ENCODE measurements at regions not wholly inside any gene's neighbourhood (a gene's known extent, or its start where the extent isn't known, plus 50 kb on each side); places are given as distances from the start of the nearest gene placed in this dataset.

DNA sequence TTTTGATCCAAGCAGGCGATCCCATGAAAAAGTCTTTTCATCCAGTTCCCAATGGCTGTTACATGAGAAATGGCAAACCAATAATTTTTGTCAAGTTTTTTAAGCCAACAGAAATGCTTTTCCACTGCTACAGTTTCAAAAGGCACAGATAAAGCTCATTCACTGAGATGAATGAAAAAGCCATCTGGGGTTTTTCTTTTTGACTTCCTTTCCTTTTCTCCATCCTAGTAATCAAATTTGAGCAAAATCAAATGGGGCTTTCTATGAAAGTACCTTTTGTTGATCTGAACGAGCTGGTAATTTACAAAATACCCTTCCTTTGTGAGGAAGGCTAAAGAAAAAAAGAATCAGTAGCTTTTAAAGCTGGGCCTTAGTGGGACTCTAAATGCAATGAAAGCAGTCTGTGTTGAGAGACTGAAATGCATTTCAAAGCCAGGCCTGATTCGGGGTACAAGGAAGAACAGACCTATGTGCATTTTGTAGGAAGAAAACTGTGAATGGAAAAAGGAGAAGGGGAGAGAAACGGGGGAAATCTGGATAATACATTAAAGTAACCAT lies 185.2 kb upstream of the DNAJC19 start:
- ATAC-seq (no peak), DNase-seq (ENCODE audit: low spot score in 2 of 2) (no peak)
- Mint-ChIP-seq H3K9me3 (peaks cover 5% of the 10 kb centered on the region), H3K4me3 (no peak overlapping the region), H3K4me1 (no peaks in the 10 kb centered on the region), H3K36me3 (no peaks in the 10 kb centered on the region), H3K27ac (no peak overlapping the region)

DNA sequence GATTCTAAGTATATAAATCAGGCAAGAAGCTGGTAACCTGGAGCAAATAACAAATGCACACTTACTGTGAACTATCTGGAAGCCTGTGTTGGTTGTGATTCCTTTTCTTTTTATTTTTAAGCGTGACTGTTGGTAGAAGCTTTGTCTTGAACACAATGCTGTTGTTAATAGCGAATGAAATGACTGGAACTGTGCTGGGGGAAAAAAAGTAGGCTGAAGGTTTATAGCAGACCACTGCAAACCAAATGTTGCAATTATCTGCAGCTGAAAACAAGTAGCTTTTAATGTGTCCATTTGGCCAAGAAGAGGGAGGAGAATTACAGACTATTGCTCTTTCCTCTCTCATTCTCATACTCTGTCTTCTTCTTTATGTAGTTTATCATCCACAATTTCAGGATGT lies 184.5 kb upstream of the DNAJC19 start:
- Mint-ChIP-seq H3K4me1 (no peaks in the 10 kb centered on the region), H3K4me3 (no peak overlapping the region), H3K36me3 (no peaks in the 10 kb centered on the region), H3K27ac (no peak overlapping the region), H3K9me3 (peaks cover 5% of the 10 kb centered on the region)
- no peak for ATAC-seq
- no peak for DNase-seq (ENCODE audit: low spot score in 2 of 2)

DNA sequence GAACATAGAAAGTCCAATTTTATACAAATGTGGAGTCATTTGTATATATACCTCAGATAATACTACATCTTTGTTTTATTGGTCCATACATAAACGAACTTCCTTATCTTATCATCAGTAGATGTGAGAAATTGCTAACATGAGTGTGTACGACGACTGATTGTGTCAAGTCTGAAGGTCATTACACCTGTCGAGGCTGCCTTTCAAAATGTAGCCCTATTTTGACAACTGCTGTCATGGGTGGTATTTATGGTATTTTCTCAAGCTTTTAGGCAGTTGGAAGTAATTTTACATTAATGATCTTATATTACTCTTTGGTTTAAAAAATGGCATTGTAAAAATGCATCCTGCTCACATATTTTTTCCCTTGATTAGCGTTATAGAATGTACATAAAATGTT lies 183.7 kb upstream of the DNAJC19 start:
- Mint-ChIP-seq H3K27ac (no peak overlapping the region), H3K4me1 (no peaks in the 10 kb centered on the region), H3K36me3 (no peaks in the 10 kb centered on the region), H3K9me3 (peaks cover 5% of the 10 kb centered on the region), H3K4me3 (no peak overlapping the region)
- ATAC-seq, result no peak
- DNase-seq (ENCODE audit: low spot score in 2 of 2), result no peak

DNA sequence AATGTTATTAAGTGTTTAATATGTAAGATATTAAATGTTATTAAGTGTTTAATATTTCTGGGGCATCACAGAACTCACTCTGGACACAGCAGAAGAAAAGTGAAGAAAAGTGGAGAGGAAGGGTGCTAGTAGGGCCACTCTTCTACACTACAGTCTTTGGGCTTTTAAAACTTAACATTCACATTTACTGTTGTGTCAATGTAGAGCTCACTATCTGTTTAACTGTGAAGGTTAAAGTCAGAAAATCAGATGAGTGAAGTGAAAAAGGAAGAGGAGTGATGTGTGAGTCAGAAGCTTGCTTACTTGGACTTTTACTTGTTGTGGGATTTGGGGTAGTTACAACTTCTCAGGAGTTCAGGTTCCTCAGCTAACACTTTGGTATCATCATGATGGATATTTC lies 145.3 kb upstream of the DNAJC19 start:
- H3K9me3 Mint-ChIP-seq, result peaks cover 23% of the 10 kb centered on the region
- no peak overlapping the region for H3K4me3 Mint-ChIP-seq
- H3K36me3 Mint-ChIP-seq, result no peaks in the 10 kb centered on the region
- H3K27ac Mint-ChIP-seq, result no peak overlapping the region
- DNase-seq (ENCODE audit: low spot score in 2 of 2) (no peak), ATAC-seq (no peak)
- no peaks in the 10 kb centered on the region for H3K4me1 Mint-ChIP-seq

DNA sequence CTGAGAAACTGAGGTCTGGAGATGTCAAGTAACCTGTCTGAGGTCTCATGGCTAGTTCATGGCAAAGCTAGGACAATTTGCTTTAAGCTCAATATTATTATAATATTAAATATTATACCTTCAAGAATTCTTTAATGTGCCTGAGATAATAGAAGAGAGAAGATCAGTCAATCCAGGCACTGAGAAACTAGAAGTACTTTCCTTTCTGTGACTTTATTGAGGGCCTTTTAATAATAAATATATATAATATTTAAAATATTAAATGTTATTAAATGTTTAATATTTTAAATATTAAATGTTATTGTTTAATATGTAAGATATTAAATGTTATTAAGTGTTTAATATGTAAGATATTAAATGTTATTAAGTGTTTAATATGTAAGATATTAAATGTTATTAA lies 144.3 kb upstream of the DNAJC19 start:
- Mint-ChIP-seq H3K4me1 (no peaks in the 10 kb centered on the region), H3K27ac (no peak overlapping the region), H3K36me3 (no peaks in the 10 kb centered on the region), H3K9me3 (peaks cover 19% of the 10 kb centered on the region), H3K4me3 (no peak overlapping the region)
- ATAC-seq, result no peak
- no peak for DNase-seq (ENCODE audit: low spot score in 2 of 2)

DNA sequence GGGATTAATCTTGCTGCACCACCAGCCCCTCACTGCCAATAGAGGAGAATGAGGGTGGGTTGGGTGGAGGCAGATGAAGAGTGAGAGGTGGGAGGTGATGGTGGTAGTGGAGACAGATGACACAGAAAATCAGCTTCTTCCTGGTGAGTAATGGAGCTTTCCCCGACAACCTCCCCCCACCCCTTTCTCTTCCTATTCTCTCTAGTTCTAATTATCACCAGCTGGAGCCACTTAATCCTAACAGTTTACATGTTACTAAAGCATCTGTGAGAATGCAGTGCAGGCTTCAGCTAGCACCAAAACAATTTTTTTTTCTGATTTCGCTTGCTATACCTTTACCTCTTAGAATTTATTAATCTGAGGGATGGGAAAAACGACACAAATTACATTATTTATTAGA lies 116.1 kb upstream of the DNAJC19 start:
- Mint-ChIP-seq H3K4me3 (no peak overlapping the region), H3K36me3 (no peaks in the 10 kb centered on the region), H3K9me3 (peaks cover 5% of the 10 kb centered on the region), H3K27ac (no peak overlapping the region), H3K4me1 (no peaks in the 10 kb centered on the region)
- DNase-seq (ENCODE audit: low spot score in 2 of 2) (no peak), ATAC-seq (no peak)

DNA sequence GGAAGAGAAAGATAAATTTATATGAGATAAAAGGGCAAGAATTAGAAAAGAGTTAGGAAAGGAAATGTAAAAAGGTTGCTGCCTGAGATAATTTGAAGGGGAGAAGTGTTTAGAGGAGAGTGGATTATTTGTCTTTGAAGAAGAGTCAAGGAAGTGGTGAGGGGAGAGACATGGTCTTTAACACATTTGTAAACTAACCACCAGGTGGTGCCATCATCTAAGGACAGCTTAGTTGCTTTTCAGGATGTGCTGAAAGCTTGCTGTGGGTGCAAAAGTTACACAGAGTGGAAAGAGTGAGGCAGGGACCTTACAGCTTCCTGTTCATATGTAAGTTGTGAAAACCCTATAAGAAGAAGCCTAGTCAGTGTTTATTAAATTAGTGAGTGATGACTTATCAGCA lies 114.1 kb upstream of the DNAJC19 start:
- Mint-ChIP-seq H3K4me1 (no peaks in the 10 kb centered on the region), H3K27ac (no peak overlapping the region), H3K4me3 (no peak overlapping the region), H3K9me3 (peaks cover 5% of the 10 kb centered on the region), H3K36me3 (no peaks in the 10 kb centered on the region)
- no peak for ATAC-seq
- DNase-seq (ENCODE audit: low spot score in 2 of 2), result no peak

DNA sequence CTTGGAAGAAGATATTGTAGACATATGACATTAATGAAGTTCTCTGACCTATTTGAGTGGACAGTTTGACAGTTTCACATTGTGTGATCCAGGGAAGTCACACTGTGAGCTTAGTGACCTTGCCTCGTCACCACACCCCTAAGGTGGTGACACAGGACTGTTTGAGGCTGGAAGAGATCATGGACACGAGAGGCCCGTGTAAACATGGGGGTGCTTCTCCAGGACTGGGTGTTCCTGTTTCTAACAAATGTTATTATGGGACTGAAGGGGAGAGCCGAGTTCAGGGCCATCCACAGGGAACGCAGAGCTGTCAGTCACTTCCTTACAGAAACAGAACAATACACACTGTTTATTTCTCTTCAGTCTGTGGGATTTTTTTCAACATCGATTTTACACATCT lies 96.5 kb upstream of the DNAJC19 start:
- no peaks in the 10 kb centered on the region for H3K36me3 Mint-ChIP-seq

DNA sequence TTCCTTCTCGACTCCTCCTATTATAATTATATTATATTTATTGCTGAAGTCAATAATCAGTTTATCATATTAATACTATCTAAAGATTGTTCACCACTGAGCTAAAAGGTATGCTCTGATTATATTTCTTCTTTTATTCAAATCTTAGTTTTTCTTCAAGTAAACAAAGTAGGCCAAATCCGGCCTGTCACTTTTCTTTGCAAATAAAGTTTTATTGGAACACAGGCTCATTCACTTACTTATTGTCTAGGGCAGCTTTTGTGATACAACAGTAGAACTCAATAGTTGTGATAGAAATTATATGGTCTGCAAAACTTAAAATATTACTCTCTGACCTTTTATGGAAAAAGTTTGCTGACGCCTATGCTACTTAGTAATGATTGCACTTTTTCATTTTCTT lies 92.4 kb upstream of the DNAJC19 start:
- Mint-ChIP-seq H3K27ac (no peak overlapping the region), H3K36me3 (no peaks in the 10 kb centered on the region), H3K9me3 (no peaks in the 10 kb centered on the region), H3K4me1 (no peaks in the 10 kb centered on the region), H3K4me3 (no peak overlapping the region)
- ATAC-seq (no peak), DNase-seq (ENCODE audit: low spot score in 2 of 2) (no peak)

More for the DNA sequence above, 96.5 kb upstream of the DNAJC19 start:
- H3K4me1 Mint-ChIP-seq, result no peaks in the 10 kb centered on the region
- no peak overlapping the region for H3K27ac Mint-ChIP-seq
- H3K4me3 Mint-ChIP-seq, result no peak overlapping the region
- no peak for ATAC-seq
- DNase-seq (ENCODE audit: low spot score in 2 of 2), result no peak
- no peaks in the 10 kb centered on the region for H3K9me3 Mint-ChIP-seq

DNA sequence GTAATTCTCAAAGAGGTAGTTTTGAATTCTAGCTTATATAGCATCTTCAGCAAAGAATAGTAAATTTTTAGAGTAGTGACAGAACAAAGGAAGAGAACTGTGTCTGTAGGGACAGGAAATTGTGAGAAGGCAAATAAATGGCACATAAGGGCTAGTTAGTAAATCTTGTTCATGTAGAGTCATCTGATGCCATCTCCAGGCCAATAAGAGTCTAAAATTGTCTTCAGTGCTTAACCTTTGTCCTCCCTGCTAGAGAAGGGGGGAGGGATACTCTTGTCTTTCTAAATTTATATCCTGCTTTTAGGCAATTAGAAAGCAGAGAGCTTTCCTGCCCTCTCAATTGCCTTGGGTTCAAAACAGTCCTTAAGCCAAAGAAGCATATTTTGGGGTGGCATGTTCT lies 87.0 kb upstream of the DNAJC19 start:
- no peak overlapping the region for H3K27ac Mint-ChIP-seq
- no peak for DNase-seq (ENCODE audit: low spot score in 2 of 2)
- no peak for ATAC-seq
- H3K4me3 Mint-ChIP-seq, result no peak overlapping the region
- H3K36me3 Mint-ChIP-seq, result no peaks in the 10 kb centered on the region
- H3K9me3 Mint-ChIP-seq, result peaks cover 14% of the 10 kb centered on the region
- no peaks in the 10 kb centered on the region for H3K4me1 Mint-ChIP-seq

DNA sequence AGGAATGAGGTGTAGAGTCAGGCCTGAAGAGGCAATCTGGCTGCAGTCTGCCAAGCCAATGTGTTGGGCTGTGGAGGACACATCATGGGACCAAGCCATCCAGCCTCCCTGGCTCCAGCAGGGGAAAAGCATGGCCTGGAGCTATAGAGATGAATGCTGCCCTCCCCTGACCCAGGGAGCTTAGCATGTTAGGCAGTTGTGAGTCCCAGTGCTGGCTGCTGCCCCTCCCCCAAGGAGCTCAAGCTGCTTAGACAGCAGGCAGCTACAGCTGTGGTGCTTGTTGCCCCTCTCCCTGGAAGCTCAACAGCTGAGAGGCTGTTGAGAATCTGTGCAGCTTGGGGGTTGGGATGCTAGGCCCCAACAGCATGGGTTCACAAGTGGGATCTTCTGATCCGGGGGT lies 85.6 kb upstream of the DNAJC19 start:
- Mint-ChIP-seq H3K4me3 (no peak overlapping the region), H3K4me1 (no peaks in the 10 kb centered on the region), H3K36me3 (no peaks in the 10 kb centered on the region), H3K9me3 (peaks cover 14% of the 10 kb centered on the region), H3K27ac (no peak overlapping the region)
- ATAC-seq (no peak), DNase-seq (ENCODE audit: low spot score in 2 of 2) (no peak)

DNA sequence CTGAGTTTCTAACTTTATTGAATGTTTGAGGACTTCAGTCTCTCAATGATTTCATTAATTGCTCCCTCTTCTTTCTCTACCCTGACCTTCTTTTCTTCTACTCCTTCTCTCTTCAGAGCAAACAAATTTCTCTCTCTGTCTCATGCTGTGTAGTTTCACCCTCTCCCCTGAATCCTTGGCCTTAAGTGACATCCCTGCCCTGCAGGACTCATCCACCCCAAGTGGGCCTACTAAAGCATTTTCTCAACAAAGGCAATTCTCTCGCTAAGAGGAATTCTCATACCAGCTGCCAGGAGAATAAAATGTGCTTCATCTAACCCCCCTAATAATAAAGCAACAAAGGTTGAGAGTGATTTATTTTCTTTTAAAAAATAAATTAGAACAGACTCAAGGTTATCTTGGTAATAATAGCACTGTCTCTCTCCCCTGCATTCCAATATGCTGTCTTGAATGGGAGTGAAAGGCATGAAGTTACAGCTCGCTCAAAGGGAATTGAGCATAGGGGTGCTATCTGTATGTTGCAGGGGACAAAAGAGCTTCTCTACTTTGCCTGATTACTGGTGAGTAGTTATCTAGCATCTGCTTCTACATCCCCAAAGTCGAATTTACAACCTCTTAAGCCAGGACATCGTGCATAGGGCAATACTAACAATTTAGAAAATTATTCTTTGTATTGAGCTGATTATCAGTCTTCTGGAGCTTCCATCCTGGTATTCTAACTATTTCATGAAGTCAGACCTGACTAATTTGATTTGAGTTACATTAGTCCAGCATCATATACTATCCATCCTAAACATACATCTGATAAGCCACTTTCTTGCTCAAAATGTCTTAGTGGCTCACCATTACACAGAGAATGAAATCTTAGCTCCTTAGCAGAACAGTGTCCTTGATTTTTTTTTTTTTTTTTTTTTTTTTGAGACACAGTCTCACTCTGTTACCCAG lies 76.9 kb upstream of the DNAJC19 start:
- Mint-ChIP-seq H3K36me3 (no peaks in the 10 kb centered on the region), H3K4me1 (no peaks in the 10 kb centered on the region), H3K9me3 (no peaks in the 10 kb centered on the region), H3K27ac (no peak overlapping the region), H3K4me3 (no peak overlapping the region)
- DNase-seq (ENCODE audit: low spot score in 2 of 2) (no peak), ATAC-seq (no peak)

DNA sequence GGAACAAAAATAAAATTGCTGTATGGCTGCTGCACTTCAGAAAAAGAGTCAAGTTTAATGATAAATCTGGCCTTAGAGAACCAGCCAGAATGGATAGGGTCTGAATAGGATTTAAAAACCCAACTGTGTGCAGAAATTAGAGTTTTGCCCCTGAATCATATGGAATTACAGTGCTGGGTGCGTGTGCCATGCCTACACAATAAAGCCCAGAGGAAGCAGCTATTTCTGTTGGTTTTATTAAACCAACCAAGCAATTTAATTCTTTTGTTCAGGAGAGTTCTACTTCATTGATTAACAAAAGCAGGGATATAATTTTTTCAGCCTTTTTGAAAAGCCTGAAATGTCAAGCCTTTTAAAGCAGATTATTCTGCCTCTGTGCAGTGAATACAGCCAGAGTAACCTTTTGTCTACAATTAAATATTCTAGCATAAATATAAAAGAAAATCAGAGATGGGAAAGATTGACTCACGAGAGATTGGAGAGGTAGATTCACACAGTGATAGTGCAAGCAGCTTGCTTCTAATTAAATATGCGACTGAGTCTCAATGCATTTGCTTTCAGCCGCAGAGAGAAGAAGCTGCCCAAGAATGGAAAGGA lies 66.7 kb upstream of the DNAJC19 start:
- H3K27ac Mint-ChIP-seq, result no peak overlapping the region
- H3K4me1 Mint-ChIP-seq, result no peaks in the 10 kb centered on the region
- H3K9me3 Mint-ChIP-seq, result no peaks in the 10 kb centered on the region
- H3K36me3 Mint-ChIP-seq, result no peaks in the 10 kb centered on the region
- no peak overlapping the region for H3K4me3 Mint-ChIP-seq
- DNase-seq (ENCODE audit: low spot score in 2 of 2) (no peak), ATAC-seq (no peak)

DNA sequence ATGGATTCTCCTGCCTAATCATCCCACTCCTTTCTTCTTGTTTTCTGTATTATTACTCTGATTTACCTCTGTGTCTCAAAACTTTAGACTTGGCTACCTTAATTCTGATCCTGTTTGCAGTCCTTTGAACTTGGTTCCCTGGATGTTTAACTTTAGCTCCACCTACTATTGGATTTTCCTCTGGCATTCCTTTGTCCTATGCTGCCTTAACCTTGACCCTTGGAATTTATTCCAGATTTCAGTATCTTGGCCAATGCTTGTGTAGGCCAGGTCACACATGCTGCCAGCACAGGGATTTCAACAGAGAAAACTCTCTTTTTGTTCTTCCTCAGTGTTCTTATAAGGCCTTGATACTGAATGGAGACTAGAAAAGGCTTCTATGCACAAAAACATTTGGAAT lies 65.0 kb upstream of the DNAJC19 start:
- ATAC-seq (no peak), DNase-seq (ENCODE audit: low spot score in 2 of 2) (no peak)
- no peak overlapping the region for H3K4me3 Mint-ChIP-seq
- H3K9me3 Mint-ChIP-seq, result no peaks in the 10 kb centered on the region
- H3K27ac Mint-ChIP-seq, result no peak overlapping the region
- no peaks in the 10 kb centered on the region for H3K4me1 Mint-ChIP-seq
- H3K36me3 Mint-ChIP-seq, result no peaks in the 10 kb centered on the region

DNA sequence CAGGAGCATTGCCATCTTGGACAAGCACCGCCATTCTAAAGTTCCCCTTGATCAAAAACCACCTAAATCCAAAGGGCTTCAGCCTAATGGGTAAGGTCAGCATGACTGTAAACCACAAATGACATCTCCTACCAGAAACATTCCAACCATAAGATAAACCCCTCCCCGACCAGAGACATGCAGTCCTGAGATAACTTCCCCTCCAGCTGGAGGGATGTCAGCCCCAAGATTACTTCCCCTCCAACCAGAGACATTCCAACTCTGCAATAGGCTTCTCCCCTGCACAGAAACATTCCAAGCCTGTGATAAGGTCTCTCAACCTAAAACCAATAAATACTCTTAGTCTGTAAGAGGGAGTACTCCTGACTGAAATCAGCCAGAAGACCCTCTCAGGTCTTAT lies 62.7 kb upstream of the DNAJC19 start:
- DNase-seq (ENCODE audit: low spot score in 2 of 2) (no peak), ATAC-seq (no peak)
- Mint-ChIP-seq H3K27ac (no peak overlapping the region), H3K4me1 (no peaks in the 10 kb centered on the region), H3K9me3 (no peaks in the 10 kb centered on the region), H3K4me3 (no peak overlapping the region), H3K36me3 (no peaks in the 10 kb centered on the region)

DNA sequence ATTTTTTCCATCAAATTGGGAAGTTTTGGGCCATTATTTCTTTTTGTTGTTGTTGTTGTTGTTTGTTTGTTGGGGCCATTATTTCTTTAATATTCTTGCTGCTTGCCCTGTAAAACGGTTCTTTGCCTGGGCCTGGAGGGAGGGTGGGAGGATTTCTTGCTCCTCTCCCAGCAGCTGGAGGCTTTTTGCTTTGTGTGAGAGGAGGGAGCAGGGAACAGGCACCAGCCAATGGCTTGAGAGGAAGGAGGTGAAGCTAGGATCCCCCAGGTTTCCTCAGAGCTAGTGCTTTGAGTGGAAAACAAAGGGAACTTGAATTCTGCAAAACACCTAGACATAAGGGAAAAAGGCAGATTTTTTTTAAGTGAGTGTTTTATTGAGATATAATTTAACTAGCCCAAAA lies 61.2 kb upstream of the DNAJC19 start:
- no peaks in the 10 kb centered on the region for H3K9me3 Mint-ChIP-seq
- no peak overlapping the region for H3K27ac Mint-ChIP-seq
- no peaks in the 10 kb centered on the region for H3K4me1 Mint-ChIP-seq
- H3K36me3 Mint-ChIP-seq, result no peaks in the 10 kb centered on the region
- ATAC-seq (no peak), DNase-seq (ENCODE audit: low spot score in 2 of 2) (no peak)
- H3K4me3 Mint-ChIP-seq, result no peak overlapping the region

Measured in stimulated activated effector memory CD8-positive, alpha-beta T cell treated with anti-CD3 and anti-CD28 coated beads, Interleukin-12 subunit alpha, Interleukin-12 subunit beta, amount 100 ng/mL, for 72 hours (primary cell).